ENCODE measurements at regions not wholly inside any gene's neighbourhood (a gene's known extent, or its start where the extent isn't known, plus 50 kb on each side); places are given as distances from the start of the nearest gene placed in this dataset.

GRCh38 chr20:60959971-60960370 is 292.1 kb upstream of the CDH4 start:
- no peak for DNase-seq

DNA sequence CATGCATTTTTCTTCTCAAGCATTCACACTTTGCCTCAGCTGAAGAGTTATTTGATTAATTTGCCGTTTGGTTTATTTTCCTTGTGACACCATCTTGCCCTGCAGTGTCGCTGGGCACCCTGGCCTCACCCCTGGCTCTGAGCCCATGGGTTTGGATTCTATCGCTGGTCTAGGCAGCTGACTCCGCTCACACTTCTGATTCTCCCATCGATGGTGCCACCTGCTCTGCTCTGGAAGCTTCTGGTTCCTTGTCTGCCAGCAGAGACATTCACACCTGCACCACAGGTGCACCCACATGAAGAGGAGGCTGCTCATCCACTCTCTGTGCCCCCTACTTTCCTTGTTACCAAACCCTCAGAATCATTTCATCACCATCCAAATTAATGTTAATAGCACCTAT is 291.6 kb upstream of the CDH4 start:
- no peak for DNase-seq

GRCh38 chr20:60961551-60961950 is 290.5 kb upstream of the CDH4 start:
- no peak for DNase-seq

- DNase-seq = no peak
Measured at GRCh38 chr20:60962367-60963045, 289.6 kb upstream of the CDH4 start.

DNA sequence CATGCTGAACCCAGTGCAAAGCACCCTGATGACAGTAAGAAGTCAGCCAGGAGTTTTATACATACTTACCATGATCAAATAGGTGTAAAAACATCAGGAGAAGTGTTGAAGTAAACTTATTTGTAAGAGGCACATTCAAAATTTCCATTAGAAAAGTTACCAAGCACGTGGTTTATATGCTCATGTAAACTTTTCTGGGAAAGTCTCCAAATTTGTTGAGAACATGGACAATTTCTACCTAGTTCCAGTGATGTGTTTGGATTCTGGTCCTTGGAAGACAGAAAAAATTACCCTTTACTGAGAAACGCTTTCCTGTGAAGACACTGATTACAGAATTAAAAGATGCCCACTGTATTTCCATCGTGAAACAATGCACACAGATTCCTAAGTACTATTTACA is 288.9 kb upstream of the CDH4 start:
- DNase-seq = no peak

DNA sequence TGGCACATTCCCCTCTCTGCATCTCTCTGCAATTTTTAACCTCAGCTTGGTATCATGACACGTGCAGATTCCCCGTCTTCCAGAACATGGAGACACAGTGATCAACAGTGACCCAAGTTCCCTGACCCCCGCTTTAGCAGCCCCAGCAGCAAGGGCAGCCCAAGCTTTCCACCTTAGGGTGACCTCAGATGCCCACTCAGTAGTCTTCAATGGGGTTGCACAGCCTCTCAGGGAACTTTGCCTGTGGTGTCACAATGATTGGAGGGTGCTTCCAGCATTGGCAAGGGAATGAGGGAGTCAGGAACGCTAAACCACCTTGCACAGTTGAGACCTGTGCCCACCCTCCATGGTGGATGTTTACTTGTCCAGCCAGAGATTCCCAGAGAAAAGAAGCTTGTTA is 287.1 kb upstream of the CDH4 start:
- DNase-seq = no peak

DNA sequence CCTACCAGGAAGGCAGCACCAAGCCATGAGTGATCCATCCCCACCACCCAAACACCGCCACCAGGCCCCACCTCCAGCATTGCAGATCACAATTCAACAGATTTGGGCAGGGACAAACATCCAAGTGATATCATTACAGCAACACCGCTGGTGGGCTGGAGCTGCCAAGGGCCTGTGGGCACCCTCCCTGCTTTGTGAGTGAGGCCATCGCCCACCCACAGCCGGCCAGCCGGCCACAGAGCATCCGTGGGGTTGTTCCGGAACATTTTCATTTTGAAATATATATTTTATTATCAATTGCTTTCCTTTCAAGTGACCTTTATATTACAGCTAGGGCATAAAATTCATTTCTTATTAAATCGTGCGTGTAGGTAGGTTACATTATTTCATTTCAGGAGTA is 286.0 kb upstream of the CDH4 start:
- no peak for DNase-seq

DNA sequence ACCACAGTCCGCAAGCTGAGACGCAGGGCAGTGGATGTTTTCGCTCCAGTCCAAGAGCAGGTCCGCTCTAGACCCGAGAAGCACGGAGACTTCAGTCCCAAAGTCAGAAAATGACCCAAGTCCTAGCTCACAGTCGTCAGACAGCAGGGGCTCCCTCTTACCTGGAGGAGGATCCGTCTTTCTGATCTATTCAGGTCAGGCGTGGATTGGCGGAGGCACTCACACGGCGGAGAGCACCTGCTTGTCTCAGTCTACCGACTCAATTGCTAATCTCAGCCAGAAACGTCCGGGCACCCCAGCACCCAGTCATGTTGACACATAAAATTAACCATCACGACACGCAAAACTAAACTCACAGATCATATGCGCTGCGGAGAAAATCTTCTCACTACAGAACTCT is 285.3 kb upstream of the CDH4 start:
- DNase-seq = no peak

GRCh38 chr20:60967431-60968316 is 284.4 kb upstream of the CDH4 start:
- DNase-seq = no peak

GRCh38 chr20:60968853-60969720 is 283.0 kb upstream of the CDH4 start:
- no peak for DNase-seq

DNA sequence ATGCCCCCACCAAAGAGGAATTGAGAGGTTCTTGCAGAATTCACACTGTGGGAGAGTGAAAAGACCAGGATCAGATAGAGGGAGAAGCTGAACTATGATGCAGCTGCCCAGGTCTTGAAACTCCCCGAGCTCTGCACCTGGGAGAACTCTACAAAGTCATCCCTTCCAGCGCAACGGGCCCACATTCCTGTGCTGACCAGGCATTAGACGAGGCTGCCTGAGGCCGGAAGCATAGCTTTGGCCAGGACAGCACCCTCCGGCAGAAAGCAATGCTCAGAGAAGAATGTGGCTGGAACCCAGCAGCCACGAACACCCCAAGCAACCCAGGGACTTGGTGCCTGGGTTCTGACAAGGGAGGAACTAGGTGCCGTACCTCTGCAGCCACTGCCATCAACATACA is 281.5 kb upstream of the CDH4 start:
- no peak for DNase-seq

- DNase-seq = no peak
Measured at GRCh38 chr20:60974022-60974421, 278.0 kb upstream of the CDH4 start.

- DNase-seq = no peak
Measured at GRCh38 chr20:60974441-60974945, 277.6 kb upstream of the CDH4 start.

DNA sequence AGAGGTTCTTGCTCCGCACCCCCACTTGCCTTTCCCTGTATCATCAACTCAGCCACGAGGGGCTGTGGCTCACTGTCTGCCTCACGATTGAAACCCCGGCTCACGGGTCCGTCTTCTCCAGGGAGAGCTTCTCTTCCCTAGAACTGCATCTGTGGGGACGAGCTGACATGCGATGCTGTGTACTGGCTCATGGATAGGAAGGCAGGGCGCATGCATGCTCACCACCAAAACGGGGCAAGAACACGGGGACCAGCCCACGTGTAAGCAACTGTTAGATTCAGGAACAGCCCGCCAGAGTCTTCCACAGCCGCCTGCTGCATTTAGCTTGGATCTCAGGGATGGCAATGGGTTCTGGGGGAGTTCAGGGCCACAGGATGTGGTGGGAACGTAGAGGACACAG is 275.9 kb upstream of the CDH4 start:
- DNase-seq = no peak

DNA sequence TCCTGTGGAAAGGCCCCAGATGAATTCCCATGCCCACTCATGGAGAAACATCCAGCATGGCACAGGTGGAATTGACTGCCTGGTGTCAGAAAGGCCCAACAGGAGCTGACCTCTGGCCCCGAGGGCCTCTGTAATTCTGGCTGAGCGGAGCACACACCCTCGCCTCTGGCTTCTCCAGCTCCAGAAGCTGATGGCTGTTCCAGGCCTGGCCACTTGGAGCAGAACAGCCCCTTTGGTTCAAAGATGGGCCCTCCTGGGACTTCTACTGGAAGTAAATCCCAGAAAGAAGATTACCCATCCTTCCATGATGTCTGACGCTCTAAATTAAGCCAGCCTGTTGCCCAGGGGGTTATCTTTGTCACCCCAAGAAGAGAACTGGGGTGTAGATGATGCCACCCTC is 275.1 kb upstream of the CDH4 start:
- DNase-seq = no peak

- no peak for DNase-seq
Measured at GRCh38 chr20:60977901-60978300, 274.2 kb upstream of the CDH4 start.

DNA sequence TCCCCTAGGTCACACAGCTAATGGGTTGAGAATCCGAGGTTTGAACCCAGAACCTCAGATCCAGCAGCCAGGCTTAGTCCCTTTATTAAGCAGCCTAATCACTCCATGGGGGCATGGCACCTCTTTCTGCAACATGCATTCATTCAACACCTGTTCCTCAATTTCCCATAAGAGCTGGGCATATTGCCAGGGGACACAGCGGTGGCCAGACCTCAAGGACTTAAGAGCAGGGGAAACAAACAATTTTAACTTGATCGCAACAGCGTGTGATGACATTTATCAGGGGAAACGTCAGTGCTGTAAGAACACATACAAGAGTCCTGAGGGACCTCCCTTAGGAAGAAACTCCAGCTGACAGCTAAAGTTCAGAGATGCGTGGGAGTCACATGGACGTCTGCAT is 267.4 kb upstream of the CDH4 start:
- DNase-seq = no peak

DNA sequence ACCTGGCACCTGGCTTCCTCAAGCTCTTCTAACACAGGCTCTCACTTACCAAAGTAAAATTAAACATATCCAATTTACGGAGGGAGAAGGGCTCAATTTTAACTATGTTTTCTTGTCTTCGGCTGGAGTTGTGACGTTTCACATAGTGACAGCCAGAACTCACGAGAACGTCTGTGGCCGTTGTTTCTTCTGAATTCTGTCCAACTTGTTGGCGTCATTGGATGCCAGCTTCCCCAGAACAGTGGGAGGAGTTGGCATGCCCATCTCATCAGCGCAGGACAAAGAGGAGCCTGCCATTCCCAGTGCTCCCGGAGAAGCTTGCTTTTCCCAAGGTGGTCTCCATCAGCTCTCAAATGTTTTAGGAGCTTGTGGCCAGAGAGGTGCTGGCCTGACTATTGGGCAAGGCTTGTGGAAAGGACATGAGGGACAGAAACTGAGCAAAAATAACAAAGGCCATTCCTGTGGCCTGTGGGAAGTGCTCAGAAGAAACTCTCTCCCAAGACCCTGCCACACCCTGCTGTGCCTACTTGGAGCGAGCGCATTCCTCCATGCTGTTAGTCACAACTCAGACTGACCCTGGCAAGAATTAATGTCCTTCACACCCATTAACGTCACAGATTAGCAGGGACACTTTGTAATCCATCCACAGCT is 265.4 kb upstream of the CDH4 start:
- no peak for DNase-seq

DNA sequence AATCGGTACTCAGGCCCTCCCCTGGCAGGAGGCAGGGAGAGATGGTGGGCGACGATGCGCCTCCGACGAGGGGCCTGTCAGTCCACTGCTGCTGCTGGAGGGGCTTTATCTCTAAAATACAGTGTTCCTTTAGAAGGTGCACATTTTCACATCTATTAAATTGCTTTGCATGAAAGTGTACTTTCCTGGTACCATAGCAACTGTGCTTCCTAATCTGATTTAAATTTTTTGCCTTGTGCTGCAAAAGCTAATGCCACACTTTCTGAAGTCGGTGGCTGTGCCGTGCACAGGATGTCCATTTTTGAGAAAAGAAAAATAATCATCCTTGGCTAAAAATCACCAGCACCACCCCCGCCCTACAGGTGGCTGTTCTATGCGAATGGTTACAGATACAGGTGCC is 262.0 kb upstream of the CDH4 start:
- DNase-seq = no peak

GRCh38 chr20:60990643-60991042 is 261.4 kb upstream of the CDH4 start:
- DNase-seq = no peak

DNA sequence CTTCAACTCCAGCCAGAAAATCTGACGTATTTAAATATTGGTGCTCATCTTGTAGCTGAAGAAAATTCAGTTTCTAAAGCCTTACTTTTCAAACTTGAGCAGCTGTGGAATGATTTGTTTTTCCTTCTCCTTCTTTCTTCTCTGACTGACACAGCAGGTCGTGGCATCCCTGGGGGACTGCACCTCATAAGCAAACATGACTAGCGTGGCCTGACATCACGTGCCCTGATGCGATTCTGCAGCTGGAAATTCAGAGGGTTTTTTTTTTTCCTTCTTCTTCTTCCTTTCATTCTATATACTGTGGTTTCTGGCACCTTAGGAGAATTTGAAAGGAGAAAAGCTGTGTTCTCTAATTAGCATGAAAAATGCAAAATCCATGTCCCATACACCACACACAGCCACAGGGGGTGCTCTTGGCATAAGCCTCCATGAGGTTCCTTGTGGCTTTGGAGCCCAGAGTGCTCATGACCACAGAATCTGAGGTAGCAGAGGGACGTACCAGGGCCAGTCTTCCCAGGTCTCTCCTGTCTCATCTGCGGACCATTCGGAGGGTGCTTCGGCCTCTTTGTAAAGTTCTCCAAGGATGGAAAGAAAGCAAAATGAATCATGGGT is 258.5 kb upstream of the CDH4 start:
- peak; percentile 1 for DNase-seq
